RWPE1 (cell line): ENCODE measurements at regions not wholly inside any gene's neighbourhood (a gene's known extent, or its start where the extent isn't known, plus 50 kb on each side); places are given as distances from the start of the nearest gene placed in this dataset.

Source experiments
- CTCF ChIA-PET: fragments of 350-600 bp; sonication (Branson Sonifier 250); formaldehyde crosslinking; extraction: SDS; loops from one replicate; lab custom pipeline; 2021; lab: Yijun Ruan, JAX
- POLR2A ChIA-PET: fragments of 400-600 bp; formaldehyde crosslinking; extraction: SDS; loops from one replicate; lab custom pipeline; 2020; ENCODE audit warnings: antibody characterized with exemption; ENCODE audit not compliant: low non-redundant PET; lab: Yijun Ruan, JAX
- DNase-seq: peaks from one replicate; pipeline ENCODE4 v3.0.0; 2012; ENCODE audit warnings: low spot score
- H3K27ac ChIP-seq: fragments of 450-650 bp; 2 replicates; pipeline ENCODE4 v1.5.1; 2017
- TF ChIP-seq, protein P1 (sequence below): fragments of 450-650 bp; conservative IDR thresholded peaks from 2 replicates; pipeline ENCODE4 v1.5.1; 2017; ENCODE audit warnings: low read depth, mild to moderate bottlenecking

DNA sequence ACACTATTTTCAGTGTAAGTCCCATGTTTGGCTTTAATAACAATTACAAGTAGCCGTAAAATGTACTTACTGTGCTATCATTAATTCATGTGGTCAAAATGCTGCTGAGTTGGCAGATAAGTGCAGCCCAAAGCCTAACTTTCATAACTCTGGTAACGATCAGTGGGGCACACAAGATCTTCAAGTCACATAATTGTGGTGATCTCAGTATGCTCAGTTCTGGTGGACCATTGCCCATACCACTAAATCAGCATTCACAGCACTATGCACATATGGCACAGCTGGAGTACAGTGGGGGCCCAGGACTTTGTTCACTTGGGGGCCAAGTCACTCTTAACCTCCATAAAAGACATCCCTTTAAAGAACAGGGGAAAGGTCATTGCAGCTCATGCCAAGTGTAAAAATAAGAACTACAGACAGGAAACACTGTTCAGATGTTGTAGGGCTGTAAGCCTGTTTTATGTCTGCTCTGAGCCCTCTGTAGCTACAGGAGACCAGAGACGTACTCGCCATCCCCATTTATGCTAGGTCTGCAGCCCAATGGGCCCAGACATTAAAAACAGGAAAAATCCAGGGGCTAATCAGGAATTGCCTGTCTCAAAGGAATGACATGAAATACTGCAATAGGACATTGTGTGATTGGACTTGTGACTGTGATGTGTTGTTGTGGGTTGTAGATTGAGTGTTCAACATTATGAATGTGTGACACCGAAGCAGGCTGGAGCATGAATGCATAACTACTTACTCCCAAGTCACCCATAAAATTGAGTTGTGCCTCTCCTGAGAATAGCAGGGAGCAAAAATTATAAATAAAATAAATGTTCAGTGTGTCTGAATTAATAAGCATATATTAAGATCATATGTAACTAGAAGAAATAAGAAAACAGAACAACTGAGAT is 282.5 kb upstream of the EPHA3 start:
- ChIA-PET POLR2A (no interaction called here), CTCF (no interaction called here)
- TF ChIP-seq, protein P1, sequence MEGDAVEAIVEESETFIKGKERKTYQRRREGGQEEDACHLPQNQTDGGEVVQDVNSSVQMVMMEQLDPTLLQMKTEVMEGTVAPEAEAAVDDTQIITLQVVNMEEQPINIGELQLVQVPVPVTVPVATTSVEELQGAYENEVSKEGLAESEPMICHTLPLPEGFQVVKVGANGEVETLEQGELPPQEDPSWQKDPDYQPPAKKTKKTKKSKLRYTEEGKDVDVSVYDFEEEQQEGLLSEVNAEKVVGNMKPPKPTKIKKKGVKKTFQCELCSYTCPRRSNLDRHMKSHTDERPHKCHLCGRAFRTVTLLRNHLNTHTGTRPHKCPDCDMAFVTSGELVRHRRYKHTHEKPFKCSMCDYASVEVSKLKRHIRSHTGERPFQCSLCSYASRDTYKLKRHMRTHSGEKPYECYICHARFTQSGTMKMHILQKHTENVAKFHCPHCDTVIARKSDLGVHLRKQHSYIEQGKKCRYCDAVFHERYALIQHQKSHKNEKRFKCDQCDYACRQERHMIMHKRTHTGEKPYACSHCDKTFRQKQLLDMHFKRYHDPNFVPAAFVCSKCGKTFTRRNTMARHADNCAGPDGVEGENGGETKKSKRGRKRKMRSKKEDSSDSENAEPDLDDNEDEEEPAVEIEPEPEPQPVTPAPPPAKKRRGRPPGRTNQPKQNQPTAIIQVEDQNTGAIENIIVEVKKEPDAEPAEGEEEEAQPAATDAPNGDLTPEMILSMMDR, result no peak
- no peak for DNase-seq
- H3K27ac ChIP-seq, result no peak overlapping the region

DNA sequence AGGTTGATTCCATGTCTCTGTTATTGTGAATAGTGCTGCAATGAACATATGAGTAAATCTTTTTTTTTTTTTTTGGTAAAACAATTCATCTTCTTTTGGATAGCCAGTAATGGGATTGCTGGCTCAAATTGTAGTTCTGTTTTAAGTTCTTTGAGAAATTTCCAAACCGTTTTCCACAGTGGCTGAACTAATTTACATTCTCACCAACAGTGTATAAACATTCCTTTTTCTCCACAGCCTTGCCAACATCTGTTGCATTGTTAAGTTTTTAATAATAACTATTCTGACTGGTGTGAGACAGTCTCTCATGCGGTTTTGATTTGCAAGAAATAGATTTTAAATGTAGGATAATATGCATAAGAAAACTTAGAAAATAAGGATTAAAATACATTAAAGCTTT is 279.0 kb upstream of the EPHA3 start:
- H3K27ac ChIP-seq, result no peak overlapping the region
- ChIA-PET POLR2A (no interaction called here), CTCF (no interaction called here)
- DNase-seq, result no peak
- TF ChIP-seq, protein P1, result no peak

DNA sequence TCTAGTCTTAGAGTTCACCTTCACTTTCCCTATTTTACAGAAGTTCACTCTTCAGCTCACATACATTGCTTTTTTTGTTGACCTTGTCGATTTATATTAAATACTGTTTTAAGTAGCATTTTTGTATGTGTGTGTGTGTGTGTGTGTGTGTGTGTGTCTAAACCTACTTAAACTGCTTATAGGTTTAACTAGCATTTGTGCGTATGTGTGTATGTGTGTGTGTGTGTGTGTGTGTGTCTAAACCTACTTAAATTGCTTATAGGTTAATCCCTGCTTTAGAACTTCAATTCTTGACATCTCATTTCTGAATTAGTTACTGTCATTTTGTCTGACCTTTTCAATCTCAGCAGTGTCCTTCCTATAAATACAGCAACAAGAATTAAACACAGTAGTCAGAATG is 254.8 kb upstream of the EPHA3 start:
- H3K27ac ChIP-seq, result no peak overlapping the region
- POLR2A ChIA-PET, result no interaction called here
- DNase-seq, result no peak
- CTCF ChIA-PET, result no interaction called here
- TF ChIP-seq, protein P1, result no peak

DNA sequence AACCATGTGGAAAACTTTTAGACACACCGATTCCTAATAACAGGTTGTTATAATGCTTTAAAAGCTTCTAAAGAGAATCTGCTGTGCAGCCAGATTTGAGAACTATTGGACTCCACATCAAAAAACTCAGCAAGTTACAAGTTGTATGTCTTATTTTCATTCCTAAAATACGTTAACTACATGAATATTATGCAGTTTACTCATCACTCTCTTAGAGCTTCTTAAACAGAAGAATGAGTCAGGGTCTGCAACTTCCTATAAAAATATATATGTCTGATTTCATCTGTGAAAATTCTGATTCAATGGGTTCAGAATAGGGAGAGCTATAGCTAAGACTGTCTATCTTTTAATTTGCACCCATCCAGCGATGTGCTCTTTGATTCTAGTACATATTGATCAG is 244.2 kb upstream of the EPHA3 start:
- TF ChIP-seq, protein P1, result no peak
- H3K27ac ChIP-seq, result no peak overlapping the region
- ChIA-PET CTCF (no interaction called here), POLR2A (no interaction called here)
- DNase-seq, result no peak

DNA sequence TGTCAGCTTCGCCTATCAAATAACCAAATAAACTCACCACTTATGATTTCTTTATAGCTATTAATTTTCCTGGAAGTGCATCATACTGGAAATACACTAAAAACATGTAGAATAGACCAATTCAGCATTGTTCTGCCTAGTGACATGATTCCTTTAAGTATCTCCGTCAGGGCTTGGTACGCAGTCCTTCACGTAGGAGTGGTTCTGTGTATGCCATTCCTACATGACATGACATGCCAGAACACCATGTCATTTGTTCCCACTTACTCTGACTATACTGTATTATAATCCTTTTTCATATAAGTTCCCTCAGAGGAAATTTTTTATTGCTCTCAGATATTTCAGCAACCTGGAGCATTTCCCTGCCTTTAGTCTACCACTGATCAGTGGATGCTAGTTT is 230.7 kb upstream of the EPHA3 start:
- no peak overlapping the region for H3K27ac ChIP-seq
- no peak for DNase-seq
- TF ChIP-seq, protein P1, result no peak
- ChIA-PET CTCF (no interaction called here), POLR2A (no interaction called here)

DNA sequence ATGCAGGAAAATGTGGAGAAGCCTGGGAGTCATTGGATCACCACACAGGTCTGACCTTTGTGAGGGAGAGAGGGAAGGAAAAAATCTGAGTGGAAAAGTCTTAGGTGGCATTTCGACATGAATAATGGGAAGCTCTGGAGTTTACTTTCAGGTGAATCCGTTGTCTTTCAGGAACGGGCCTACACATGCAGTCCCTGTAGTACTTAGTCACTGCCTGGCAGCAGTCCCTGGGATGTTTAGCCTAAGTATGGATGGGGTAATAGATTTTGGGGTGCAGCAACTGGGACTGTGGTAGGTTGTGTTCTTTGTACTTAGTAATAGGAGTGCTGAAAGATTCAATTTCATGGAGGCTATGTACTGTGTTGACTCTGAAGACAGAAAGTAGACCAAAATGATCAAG is 227.5 kb upstream of the EPHA3 start:
- H3K27ac ChIP-seq, result no peak overlapping the region
- TF ChIP-seq, protein P1, result no peak
- DNase-seq, result peak; percentile 3
- ChIA-PET POLR2A (no interaction called here), CTCF (no interaction called here)
